ENCODE measurements at regions not wholly inside any gene's neighbourhood (a gene's known extent, or its start where the extent isn't known, plus 50 kb on each side); places are given as distances from the start of the nearest gene placed in this dataset.

DNA sequence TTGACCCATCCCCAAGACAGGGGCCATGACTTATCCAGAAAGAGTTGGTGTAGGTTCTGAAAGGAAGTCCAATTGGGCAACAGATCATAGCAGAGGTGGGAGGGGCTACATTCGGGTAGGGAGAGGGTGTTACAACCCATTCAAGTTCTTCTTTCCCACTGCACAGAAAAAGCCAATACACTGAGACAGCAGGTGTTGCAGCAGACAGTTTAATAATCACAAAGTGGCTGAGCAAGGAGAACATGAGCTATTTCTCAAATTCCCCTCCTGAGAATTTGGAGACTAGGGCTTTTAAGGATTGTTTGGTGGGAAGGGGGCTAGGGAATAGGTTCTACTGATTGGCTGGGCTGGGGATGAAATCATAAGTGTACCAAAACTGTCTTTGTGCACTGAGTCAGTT is 328.4 kb upstream of the POU3F1 start:
- no peak for DNase-seq

DNA sequence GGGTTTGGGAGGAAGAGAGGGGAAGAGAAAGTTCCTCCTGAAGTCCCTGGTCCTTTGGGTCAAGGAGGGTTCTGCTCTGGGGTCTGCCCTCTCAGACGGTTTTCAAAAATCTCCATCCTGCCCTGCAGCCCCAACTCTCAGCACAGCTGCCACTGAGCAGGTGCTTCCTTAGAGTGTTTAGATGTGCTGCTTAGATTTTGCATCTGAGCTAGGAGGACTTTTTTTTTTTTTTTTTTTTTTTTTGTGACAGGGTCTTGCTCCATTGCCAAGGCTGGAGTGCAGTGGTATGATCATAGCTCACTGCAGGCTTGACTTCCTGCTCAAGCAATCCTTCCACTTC is 324.9 kb upstream of the POU3F1 start:
- DNase-seq, result no peak

DNA sequence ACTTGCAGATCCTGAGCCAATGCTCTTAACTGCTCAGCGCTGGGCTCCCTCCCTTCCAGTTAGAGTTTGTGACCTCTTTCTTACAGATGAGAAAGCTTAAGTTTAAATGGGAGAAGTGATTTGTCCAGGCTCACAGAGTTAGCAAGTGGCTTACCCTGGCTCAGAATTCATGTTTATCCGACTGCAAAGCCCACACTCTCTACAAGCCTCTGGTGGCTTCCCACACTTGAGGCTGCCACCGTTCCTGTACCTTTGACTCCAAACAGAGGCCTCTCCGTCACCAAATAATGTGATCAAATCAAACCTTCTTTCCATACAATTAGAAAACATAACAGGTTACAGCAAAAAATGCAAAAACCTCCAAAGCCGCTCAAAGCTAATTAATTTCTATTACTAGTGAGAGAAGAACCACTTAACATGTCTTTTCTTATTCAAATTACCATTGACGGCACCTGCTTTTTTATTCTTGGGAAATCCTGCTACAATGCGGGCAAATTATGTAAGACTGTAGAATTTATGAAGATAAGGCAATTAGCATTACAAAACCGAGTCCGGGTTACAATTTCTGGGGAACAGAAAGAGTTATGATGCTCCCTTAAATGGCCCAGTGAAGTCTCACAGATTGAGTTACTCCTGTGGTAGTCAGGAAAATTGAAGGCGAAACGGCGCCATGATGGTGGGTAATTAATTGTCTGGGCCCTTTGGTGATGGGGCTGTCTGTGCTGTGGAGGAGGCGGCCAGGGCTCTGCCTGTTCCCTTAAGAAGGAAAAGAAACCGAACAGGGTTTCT is 324.3 kb upstream of the POU3F1 start:
- no peak for DNase-seq

DNA sequence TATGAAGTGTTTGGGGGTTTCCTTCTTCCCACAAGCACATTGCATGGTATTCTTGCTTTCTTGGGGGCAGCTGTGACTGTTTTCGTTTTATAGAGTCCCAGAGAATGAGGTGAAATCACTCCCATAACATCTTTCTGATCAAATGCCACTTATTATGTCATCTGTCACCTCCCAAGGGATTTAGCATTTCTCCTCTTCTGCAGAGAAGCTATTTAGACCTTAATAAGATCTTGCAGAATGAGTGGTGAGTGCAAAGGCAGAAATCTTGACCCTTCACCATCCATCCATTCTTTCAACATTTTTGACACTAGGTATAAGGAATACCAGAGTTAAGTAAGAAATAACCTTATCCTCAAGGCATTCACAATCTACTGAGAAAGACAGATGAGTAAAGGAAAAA is 318.6 kb upstream of the POU3F1 start:
- no peak for DNase-seq

DNA sequence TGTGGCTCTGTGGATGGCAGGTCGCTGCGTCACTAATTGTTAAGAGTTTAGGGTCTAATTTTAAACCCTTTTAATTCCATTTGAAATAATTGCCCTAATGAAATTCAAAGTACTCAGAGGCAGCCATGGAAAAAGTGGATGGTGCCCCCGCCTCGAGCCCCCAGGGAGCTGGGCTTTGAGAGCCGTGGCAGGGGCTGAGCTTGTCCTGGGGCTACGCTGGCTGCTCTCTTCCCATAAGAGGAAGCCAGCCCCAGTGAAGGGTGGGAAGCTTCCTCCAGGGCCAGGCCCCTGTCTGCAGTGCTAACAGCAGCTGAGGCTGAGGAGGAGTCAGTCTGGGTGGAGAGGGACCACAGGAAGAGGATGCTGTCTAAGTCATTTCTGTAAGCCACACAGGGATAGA is 315.0 kb upstream of the POU3F1 start:
- no peak for DNase-seq

DNA sequence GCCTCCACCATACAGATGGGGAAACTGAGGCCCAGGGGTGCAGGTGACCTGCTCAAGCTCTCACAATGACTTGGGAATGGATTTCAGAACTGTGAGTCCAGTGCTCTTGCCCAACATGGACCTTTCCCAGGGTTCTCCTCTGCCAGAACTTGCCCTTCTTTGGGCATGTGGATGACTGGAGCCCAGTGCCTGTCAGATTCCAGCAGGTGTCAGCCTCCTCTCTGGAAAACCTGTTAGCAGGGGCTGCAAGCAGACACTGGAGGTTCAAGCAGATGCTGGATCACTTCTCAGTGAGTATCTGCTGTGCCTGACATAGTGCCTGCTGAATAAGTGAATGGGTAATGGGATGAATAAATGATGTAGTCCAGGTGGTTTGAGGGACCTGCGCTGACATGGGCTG is 314.2 kb upstream of the POU3F1 start:
- DNase-seq, result no peak

DNA sequence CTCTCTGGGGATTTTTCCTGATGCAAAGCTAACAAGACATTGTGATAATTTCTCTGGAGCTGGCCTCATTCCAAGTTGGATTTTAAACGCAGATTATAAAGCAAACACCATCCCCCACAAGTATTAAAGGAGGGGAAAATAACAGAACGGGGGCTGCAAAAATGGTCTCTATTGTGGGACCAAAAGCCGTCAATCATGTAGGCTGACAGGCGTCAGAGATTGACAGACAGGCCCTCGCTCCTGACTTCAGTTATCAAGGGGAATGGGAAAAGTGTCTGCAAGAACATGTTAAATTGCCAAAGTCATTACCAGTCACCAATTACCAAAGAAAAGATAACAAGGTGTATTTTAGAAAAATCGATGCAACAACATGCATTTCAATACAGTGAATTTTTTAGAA is 307.4 kb upstream of the POU3F1 start:
- DNase-seq, result no peak

DNA sequence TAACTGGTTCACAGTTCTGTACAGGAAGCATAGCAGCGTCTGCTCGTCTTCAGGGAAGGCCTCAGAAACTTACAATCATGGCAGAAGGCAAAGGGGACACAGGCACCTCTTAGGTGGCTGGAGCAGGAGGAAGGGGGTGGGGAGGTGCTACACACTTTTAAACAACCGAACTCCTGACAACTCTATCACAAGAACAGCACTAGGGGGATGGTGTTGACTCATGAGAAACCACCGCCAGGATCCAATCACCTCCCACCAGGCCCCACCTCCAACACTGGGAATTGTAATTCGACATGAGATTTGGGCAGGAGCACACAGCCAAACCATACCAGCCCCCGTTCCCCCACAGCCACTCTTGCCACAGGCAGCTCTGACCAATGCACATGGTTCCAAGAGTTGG is 306.3 kb upstream of the POU3F1 start:
- DNase-seq, result no peak

DNA sequence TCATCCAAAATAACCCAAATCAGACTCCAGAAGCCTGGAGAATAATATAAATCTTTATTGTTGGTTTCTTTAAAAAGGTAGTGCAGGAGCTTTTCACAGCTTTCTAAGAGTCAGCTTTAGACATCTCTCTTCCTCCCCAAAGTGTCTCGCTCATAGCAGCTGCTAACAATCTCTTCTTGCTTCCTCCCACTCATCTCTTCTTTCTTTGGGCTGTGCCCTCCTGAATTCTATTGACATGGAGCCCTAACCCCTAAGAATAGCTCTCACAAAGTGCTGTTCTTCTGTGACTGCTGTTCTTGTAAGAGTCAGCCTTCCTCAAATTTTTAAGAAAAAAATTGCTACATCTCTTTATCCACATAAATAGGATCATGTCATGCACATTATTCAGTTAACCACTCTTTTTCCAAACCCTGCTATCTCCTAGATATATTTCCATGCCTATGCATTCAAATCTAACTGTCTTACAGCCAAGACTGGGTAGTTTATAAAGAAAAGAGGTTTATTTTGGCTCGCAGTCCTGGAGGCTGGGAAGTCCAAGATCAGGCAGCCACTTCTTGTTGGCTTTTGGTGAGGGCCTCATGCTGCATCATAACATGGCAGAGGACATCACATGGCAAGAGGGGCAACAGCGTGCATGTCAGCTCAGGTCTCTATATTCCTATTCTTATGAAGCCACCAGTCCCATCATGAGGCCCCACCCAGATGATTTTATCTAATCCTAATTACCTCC is 301.0 kb upstream of the POU3F1 start:
- DNase-seq, result no peak

DNA sequence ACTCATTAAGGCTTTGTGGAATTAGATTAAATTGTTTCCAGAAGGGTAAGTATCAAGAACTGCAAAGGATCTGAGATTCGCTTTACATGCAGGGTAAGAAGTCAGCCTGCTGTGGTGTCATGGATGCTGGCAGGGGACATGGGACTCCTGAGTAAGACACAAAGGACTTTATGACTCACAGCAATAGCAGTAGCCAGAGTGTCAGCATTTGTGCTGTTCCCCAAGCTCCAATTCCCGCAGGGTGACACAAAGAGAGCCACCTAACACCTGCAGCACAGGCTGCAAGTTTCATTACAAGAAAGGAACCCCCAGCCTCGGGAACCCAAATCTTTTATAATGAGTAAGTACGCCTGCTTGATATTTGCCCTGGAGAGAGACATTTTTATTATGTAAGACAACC is 298.1 kb upstream of the POU3F1 start:
- DNase-seq, result no peak

DNA sequence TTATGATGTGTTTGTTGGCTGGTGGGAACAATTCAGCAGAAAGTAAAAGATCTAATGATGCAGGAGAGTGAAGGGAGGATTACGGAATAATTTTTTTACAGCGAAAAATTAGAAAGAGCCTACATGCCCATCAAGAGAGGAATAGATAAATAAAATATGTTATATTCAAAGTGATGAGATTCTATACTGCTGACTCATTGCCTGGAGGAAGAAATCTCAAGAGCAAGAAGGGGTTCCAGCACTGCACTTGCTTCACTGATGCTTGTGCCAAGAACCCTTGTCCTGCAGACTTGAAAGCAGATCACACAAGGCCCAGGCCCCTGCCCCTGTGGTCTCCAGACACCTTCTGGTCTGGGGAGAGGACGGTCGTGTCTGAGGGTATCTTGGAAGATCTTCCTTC is 295.1 kb upstream of the POU3F1 start:
- DNase-seq, result no peak

DNA sequence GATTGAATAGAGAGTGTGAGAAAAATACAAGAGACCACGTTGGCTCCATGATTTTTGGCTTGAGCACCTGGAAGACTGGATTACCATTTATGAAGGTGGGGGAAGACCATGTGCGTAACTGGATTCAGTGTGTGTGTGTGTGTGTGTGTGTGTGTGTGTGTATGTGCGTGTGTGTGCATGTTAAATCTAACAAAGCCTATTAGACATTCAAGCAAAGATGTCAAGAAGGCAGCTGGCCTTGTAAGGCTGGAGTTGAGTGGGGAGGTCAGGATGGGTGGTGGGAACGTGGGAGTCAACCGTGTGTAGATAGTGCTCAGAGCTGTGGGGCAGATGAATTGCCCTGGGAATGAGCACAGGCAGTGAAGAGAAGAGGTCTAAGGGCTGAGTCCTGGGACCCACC is 293.8 kb upstream of the POU3F1 start:
- DNase-seq, result no peak

DNA sequence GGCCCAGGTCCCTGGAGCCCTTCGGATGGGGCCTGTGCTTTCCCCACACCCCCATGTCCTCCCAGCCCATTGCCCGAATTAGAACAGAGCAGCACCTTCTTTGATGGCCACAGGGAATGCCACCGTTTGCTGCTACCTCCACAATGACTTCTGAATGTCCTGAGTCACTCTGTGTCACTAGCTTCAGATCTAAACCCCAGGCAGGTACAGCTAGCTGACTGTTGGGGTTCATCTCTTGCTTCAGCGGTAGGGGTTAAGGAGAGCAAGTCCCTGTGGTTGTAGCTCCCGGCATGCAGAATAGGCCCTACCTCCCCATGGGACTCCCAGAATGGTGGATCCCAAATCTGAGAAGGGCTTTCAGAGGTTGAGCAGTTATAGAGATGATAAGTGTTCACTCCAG is 291.1 kb upstream of the POU3F1 start:
- DNase-seq, result no peak

DNA sequence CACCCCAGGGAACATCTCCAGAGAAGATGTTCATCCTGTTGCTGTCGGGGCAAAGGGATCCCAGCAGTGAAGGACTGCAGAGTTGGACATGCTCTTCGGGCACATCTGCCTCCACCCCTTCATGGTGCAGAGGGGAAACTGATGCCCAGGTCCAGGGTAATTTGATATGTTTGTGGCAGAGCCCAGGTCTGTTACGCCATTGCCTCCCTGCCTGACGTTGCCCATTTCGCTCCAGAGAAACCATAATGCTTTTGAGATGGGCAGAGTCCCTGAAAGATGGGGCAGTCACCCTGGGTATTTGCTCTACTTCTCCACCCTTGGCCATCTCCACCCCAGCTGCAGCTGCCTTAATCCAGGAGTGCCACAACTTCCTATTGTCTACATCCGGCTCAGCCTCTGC is 290.4 kb upstream of the POU3F1 start:
- no peak for DNase-seq

DNA sequence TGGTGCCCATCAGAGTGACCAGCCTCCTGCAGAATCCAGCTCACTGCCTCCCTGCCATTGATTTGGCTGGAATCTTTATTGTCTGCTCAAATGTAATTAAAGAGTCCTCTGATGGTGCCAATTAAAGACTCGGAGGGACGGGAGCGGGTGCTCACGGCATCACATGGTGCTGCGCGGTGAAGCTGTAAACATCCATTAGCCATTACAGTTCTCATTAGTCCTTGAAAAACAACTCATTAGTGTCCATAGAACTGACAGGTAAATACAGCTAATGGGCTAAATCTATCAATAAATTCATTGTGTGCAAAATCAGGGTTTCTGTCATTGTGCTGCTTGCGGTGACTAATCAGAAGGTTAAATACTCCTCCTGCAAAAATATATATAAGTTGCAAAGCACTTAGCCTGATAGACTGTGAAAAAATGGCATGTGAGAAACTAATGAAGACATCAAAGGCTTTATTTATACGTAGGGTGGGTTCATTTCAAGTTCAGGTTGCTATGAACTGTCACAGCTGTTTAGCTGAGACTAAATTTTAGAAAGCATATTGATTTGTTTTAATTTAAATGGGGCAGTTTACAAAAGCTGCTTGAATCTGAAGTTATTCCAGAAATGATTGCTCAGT is 289.8 kb upstream of the POU3F1 start:
- DNase-seq, result no peak

DNA sequence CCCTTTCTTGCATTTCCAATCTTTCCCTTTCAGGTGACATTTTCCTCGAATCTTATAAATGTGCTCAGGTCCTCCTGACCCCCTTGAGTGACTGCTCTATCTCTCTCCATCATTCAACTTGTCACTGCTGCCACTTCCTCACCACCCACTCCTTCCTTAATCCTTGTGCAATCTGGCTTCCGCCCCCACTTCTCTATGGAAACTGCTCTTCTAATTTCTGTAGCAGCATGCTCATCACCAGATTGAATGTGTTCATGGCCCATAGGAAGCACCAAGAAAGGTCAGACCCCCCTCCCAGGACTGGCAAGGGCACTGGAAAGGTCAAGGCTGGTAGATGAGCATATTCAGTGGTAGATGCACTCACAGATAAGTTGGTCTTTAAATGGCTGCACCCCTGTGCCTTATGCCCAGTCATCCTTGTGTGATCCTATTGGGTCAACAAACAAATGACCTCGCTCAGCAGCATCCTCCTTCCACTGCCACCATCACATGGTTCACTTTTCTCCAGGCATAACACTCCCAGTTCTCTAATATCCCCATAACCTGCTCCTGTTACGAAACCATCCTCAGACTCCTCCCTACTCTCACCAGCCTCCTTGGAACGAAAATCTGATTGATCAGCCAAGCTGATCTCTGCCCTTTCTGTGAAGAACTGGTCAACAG is 288.5 kb upstream of the POU3F1 start:
- no peak for DNase-seq

DNA sequence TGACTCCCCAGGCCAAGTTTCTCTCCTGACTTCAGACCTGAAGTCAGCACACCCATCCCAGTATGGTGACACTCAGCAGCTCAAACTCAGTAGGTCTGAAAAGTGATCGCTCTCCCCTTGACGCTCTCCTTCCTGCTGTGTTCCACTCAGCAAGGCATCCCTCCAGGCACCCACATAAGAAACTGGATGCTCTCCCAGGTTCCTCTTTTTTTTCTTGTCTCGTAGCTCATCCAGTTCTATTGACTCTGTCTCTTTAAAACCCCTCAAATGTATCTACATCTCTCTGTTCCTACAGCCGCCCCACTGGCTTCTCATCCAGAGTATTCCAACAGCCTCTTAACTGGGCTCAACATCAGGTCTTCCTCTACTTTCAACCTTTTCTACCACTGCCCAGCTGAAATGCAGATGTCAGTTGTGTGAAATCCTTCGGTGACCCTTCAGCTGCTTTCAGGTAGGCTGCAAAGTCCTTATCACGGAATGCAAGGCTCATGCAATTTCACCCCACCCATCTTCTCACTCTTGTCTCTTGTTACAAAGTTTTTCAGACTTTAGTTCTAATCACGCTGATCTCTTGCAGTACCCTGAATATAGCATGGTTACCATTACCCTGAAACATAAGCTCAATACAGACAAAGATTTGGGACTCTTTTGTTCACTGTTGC is 286.2 kb upstream of the POU3F1 start:
- DNase-seq, result no peak

DNA sequence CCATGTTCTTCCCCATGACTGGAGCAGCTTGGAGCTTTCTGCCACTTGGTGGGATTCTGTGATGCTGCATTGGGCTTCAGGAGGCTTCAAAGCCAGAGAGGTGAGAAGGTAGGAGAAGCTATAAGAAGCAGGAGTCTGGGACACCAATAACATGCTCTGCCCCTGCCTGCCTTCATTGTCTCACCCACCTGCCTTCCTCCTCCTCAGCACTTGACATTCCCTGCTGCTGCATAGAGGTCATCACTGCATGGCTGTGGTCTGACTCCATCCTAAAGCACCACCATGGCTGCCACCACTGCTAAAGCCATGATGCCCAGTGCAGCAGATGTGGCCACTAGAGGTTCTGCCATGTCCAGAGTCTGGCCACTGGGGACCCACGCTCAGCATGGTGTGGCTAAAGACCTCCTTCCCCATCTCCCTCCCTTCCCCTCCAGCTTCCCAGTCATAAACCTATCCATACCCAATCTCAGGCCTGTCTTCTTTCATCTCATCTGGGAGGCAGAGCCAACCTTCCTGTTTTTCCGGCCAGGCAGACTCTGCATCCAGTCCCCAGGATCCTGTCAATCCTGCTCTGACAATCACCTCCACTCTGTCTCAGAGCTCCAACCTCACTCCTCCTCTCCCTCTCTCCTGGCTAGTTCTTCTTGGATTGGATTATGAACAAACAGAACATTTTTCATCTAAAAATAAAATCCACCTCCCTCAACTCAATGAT is 285.1 kb upstream of the POU3F1 start:
- DNase-seq, result no peak

DNA sequence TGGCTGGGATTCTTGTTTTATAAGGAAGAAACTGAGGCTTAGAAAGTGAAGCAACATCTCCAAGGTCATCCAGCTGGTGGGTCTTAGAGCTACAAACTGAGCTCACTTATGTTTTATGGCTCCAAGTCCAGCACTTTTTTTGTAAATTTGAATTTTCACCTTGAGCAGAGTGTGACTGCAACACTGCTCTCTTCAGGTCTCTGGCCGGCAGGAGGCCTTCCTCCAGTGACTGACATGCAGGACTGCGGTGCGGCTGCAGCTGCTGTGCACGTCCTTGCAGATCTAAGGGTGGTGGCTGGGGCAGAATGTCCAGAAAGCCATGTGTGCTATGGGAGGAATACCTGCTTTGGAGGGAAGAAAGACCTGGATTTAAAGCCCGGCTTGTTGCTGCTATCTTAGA is 284.2 kb upstream of the POU3F1 start:
- DNase-seq, result no peak

DNA sequence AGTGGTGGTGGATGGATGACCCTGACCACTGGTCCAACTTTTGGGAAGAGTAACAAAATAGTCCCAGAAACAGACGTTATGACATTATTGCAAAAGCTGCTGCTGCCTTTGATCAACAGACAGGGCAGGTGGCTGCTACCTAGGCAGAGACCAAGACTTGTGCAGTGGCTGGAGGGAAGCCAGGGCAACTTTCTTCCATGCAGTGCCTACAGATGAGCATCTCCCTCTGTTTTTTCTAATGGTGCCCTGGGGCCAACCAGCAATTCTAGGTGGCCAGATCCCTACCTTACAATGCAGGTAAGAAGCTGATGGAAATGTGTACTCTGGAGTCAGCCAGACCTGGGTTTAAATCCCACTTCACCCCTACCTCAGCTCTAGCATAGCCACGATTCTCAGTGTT is 283.1 kb upstream of the POU3F1 start:
- no peak for DNase-seq

DNA sequence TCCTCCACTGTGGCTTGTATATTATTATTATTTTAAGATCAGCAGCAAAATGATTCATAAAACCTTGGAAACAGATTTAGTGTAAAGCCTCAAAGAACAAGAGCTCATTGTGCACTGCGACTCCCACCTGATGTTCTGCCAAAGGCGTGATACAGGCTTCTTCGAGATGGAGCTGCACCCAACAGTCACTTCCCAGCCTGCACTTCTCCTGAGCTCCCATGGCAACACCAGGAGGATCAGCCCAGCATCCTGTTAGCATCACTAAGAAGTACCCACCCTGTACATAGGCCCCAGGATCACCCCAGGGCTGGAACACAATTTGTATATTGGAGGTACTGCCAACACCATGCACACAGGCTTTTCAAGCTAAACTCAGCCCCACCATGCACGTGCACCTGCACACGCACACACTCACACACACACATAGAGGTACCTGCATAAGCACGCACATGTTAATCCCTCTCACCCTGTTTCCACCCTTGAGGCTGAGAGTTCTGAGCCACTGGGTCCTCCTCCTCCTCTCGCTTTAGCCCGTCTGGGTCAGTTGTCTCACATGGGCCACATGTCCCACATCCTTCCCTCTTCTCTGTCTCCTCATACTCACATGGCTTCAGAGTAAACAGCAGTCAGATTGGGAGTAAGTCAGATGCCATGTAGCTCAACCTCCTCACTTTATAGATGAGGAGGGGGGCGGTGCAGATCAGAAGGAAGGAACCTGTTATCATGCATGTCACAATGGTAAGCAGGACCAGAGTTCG is 281.9 kb upstream of the POU3F1 start:
- DNase-seq, result no peak

DNA sequence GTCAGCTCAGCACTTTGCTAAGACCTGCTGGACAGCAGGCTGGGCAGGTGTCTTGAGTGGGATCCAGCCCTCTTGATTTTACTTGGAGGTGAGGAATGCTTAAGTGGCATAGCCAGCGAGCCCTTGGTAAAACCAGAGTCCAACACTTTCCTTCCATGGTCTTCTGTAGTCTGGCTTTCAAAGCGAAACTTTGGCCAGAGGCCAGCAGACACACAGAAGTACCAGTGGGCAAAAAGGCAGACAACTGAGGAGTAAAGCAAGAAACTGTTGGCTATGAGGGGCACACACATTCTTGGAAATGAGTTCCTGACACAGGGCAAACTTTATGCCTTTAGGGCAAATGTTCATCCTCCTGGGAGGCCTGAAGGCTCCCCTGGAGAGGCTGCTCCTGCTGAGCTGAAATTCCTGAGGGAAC is 281.0 kb upstream of the POU3F1 start:
- DNase-seq, result no peak

Measured in CD4-positive, alpha-beta T cell treated with Interleukin-15 for 1 hour (primary cell).